B cell (primary cell): ENCODE measurements at regions not wholly inside any gene's neighbourhood (a gene's known extent, or its start where the extent isn't known, plus 50 kb on each side); places are given as distances from the start of the nearest gene placed in this dataset.

Experiments
- ATAC-seq: fragments of 200-7000 bp; cut with Tn5 transposase; one replicate; pipeline ENCODE4 v1.10.0; 2021; ENCODE audit warnings: low read depth, mild to moderate bottlenecking, moderate number of reproducible peaks, moderate library complexity
- CTCF ChIA-PET: fragments of 350-600 bp; sonication (Branson Sonifier 250); formaldehyde crosslinking; loops from one replicate; lab custom pipeline; 2021; ENCODE audit warnings: antibody characterized with exemption, inconsistent platforms; lab: Charles Lee
- POLR2A ChIA-PET: fragments of 350-600 bp; sonication (Branson Sonifier 250); formaldehyde crosslinking; loops from one replicate; lab custom pipeline; 2021; ENCODE audit warnings: antibody characterized with exemption; lab: Charles Lee
- DNase-seq: peaks from one replicate; pipeline ENCODE4 v3.0.0; 2013
- H2AFZ ChIP-seq: 2 replicates; pipeline ENCODE4 v1.6.1; 2012; ENCODE audit warnings: mild to moderate bottlenecking, low read depth, low read length; ENCODE audit not compliant: insufficient read depth, poor library complexity, severe bottlenecking
- H3K27ac ChIP-seq, 2 donors: 1 replicate in 1 of 2; 2 replicates in 1 of 2; pipeline ENCODE4 v1.5.1; 2012 to 2013; ENCODE audit warnings: low read length in 2 of 2, mild to moderate bottlenecking in 2 of 2, moderate library complexity in 1 of 2
- H3K27me3 ChIP-seq, 4 experiments: fragments of 200-600 bp in 1 of 4; sonication (generic) in 1 of 4; replicated peaks in 1 of 4; 1 replicate in 2 of 4; 2 replicates in 2 of 4; pipeline versions ENCODE4 v1.6.1 to v1.7.0; 2013 to 2016; ENCODE audit warnings: low read length in 3 of 4, mild to moderate bottlenecking in 2 of 4, mixed read lengths in 1 of 4, moderate library complexity in 1 of 4; ENCODE audit not compliant: insufficient read depth in 4 of 4, control insufficient read depth in 3 of 4; ENCODE audit errors: control extremely low read depth in 1 of 4
- H3K36me3 ChIP-seq, 2 experiments: replicated peaks in 1 of 2; 1 replicate in 1 of 2; 2 replicates in 1 of 2; pipeline versions ENCODE4 v1.6.1 to v1.7.1; 2013; ENCODE audit warnings: low read length in 1 of 2; ENCODE audit not compliant: insufficient read depth in 2 of 2, control insufficient read depth in 1 of 2; ENCODE audit errors: control extremely low read depth in 1 of 2, extremely low read depth in 1 of 2
- H3K4me1 ChIP-seq, 2 donors: fragments of 200-600 bp in 1 of 2; sonication (generic) in 1 of 2; 1 replicate in 1 of 2; 2 replicates in 1 of 2; pipeline versions ENCODE4 v1.5.1 to v1.6.1; 2013 to 2017; ENCODE audit warnings: low read length in 2 of 2; ENCODE audit not compliant: control insufficient read depth in 2 of 2, insufficient read depth in 2 of 2
- H3K4me2 ChIP-seq: replicated peaks from 2 replicates; pipeline ENCODE3; 2012; ENCODE audit warnings: mild to moderate bottlenecking, low read depth, low read length; ENCODE audit not compliant: poor library complexity, severe bottlenecking
- H3K4me3 ChIP-seq, 5 experiments: fragments of 200-600 bp in 1 of 5; sonication (generic) in 1 of 5; 1 replicate in 3 of 5; 2 replicates in 2 of 5; pipeline versions ENCODE4 v1.5.1 to v1.7.0; 2011 to 2016; ENCODE audit warnings: low read length in 4 of 5, mild to moderate bottlenecking in 4 of 5, low read depth in 2 of 5, control low read depth in 1 of 5, moderate library complexity in 1 of 5; ENCODE audit not compliant: insufficient read depth in 1 of 5; ENCODE audit errors: control extremely low read depth in 1 of 5, extremely low read depth in 1 of 5
- H3K79me2 ChIP-seq: fragments of 200-600 bp; sonication (generic); one replicate; pipeline ENCODE4 v1.6.0; 2016; ENCODE audit warnings: low read length; ENCODE audit not compliant: control insufficient read depth, insufficient read depth
- H3K9ac ChIP-seq: fragments of 200-600 bp; sonication (generic); 2 replicates; pipeline ENCODE4 v1.6.1; 2017; ENCODE audit warnings: mild to moderate bottlenecking, low read length, moderate library complexity
- H3K9me3 ChIP-seq, 3 donors: one replicate each; pipeline versions ENCODE4 v1.6.1 to v1.7.1; 2013; ENCODE audit warnings: low read length in 2 of 3; ENCODE audit not compliant: control insufficient read depth in 2 of 3, insufficient read depth in 1 of 3; ENCODE audit errors: control extremely low read depth in 1 of 3
- H4K20me1 ChIP-seq: 2 replicates; pipeline ENCODE4 v1.6.0; 2012; ENCODE audit warnings: mild to moderate bottlenecking, low read length; ENCODE audit not compliant: insufficient read depth, control insufficient read depth, poor library complexity, severe bottlenecking
- H3K27ac Mint-ChIP-seq: one replicate; pipeline ENCODE4 v1.8.0; 2021; ENCODE audit warnings: mixed read lengths
- H3K27me3 Mint-ChIP-seq: one replicate; pipeline ENCODE4 v1.8.0; 2021; ENCODE audit warnings: mixed read lengths
- H3K4me1 Mint-ChIP-seq: one replicate; pipeline ENCODE4 v1.8.0; 2021; ENCODE audit warnings: mixed read lengths
- H3K4me3 Mint-ChIP-seq: one replicate; pipeline ENCODE4 v1.8.0; 2021; ENCODE audit warnings: mixed read lengths
- H3K9me3 Mint-ChIP-seq: one replicate; pipeline ENCODE4 v1.8.0; 2022; ENCODE audit warnings: mixed read lengths; ENCODE audit not compliant: insufficient read depth
- EZH2 ChIP-seq: IDR thresholded peaks from 2 replicates; pipeline ENCODE4 v1.6.1; 2012; ENCODE audit warnings: borderline replicate concordance, low read depth, mild to moderate bottlenecking, moderate library complexity, low read length; ENCODE audit not compliant: insufficient read depth, poor library complexity, severe bottlenecking
- WGBS: methylation state at CpG from one replicate; pipeline ENCODE4 v1.1.5; 2013; ENCODE audit warnings: missing lambda C conversion rate; ENCODE audit not compliant: insufficient coverage; 5-methylcytosine and 5-hydroxymethylcytosine counted together
- intact Hi-C: fragments of 100-400 bp; cut with micrococcal nuclease; formaldehyde crosslinking; loops from one replicate; pipeline ENCODE4 v1.10.0; 2022
- TF ChIP-seq, protein P1 (sequence below): fragments of 200-600 bp; IDR thresholded peaks from one replicate; pipeline ENCODE4 v1.8.0; 2022; ENCODE audit warnings: antibody characterized with exemption, mild to moderate bottlenecking

DNA sequence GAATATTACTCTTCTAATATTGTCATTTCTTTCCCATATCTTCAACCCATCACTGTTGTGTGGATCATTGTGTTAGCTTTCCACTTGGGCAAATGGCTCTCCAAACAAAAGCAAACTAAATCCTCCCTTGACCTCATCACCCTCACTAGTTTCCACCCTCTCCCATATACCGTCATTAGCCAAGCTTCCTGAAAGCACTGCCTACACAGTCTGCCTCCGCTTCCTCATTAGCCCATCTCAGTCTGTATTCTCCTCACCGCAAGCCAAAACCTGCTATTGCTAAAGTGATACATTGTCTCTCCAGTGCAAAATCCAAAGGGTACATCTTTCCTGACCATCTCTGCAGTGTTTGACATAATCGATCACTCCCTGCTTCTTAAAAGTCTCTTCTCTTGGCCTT lies 212.6 kb downstream of the CLIC5 start:
- no peaks in the 10 kb centered on the region for H4K20me1 ChIP-seq
- no peaks in the 10 kb centered on the region for H3K36me3 ChIP-seq
- ATAC-seq (no peak), DNase-seq (no peak)
- intact Hi-C loops = no loop called here
- no peak overlapping the region for H2AFZ ChIP-seq
- H3K27ac Mint-ChIP-seq = no peak overlapping the region
- H3K4me3 Mint-ChIP-seq = no peak overlapping the region
- H3K9me3 Mint-ChIP-seq = no peaks in the 10 kb centered on the region
- H3K4me1 ChIP-seq = peaks cover 6 to 16% of the 10 kb centered on the region in 2 donors
- TF ChIP-seq EZH2 = no peak
- TF ChIP-seq, protein P1, sequence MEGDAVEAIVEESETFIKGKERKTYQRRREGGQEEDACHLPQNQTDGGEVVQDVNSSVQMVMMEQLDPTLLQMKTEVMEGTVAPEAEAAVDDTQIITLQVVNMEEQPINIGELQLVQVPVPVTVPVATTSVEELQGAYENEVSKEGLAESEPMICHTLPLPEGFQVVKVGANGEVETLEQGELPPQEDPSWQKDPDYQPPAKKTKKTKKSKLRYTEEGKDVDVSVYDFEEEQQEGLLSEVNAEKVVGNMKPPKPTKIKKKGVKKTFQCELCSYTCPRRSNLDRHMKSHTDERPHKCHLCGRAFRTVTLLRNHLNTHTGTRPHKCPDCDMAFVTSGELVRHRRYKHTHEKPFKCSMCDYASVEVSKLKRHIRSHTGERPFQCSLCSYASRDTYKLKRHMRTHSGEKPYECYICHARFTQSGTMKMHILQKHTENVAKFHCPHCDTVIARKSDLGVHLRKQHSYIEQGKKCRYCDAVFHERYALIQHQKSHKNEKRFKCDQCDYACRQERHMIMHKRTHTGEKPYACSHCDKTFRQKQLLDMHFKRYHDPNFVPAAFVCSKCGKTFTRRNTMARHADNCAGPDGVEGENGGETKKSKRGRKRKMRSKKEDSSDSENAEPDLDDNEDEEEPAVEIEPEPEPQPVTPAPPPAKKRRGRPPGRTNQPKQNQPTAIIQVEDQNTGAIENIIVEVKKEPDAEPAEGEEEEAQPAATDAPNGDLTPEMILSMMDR = no peak
- H3K4me3 ChIP-seq = no peak overlapping the region
- H3K27ac ChIP-seq = no peak overlapping the region
- peaks cover 0 to 3% (median 0%) of the 10 kb centered on the region in 4 experiments for H3K27me3 ChIP-seq
- no peaks in the 10 kb centered on the region for H3K27me3 Mint-ChIP-seq
- POLR2A ChIA-PET = no interaction called here
- CTCF ChIA-PET = no interaction called here
- no peak overlapping the region for H3K4me2 ChIP-seq
- H3K9ac ChIP-seq = no peak overlapping the region
- H3K9me3 ChIP-seq = no peaks in the 10 kb centered on the region
- WGBS = 85% methylated on average over 4 of the region's 4 CpGs
- H3K4me1 Mint-ChIP-seq = peaks cover 2% of the 10 kb centered on the region
- H3K79me2 ChIP-seq = no peaks in the 10 kb centered on the region

DNA sequence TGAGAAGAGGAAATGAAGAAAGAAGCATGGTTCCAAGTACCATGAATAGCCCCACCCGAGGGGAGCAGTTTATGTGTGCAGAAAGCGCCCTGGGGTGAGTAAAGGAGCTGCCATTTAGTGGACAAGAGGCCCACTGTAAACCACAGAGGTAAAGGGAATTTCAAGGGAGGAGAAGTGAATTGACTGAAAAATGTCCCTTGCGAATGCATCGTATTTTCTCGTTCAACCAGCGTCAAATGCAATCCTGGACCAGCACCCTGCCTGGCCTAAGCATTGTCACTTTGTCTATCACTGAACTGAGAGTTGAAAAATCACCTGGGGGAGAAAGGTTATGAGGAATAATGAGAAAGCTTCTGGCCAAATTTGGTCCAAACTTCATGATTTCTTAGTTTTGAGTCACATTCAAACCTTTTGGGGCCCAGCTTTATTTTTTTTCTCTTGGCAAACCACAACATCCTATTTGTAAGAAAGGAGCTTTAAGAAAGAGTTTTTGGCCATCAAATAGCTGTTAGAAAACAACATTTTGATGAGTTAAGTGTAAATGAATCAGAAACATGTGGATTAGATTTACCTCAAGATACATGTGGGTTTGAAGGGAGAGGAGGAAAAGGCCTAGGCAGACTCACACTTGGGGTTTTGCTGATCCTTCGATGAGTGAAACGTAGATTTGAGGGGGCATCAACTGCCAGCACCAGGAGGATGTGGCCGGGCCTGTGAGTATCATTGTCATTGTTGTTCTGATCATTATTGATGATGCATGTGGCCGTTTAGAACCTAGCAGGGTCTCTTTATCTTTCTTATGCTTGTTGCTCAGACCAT lies 214.0 kb downstream of the CLIC5 start:
- H3K4me1 Mint-ChIP-seq = peaks cover 2% of the 10 kb centered on the region
- CTCF ChIA-PET = no interaction called here
- intact Hi-C loops = no loop called here
- Histone ChIP-seq H3K79me2 (no peaks in the 10 kb centered on the region), H3K4me3 (no peak overlapping the region), H3K36me3 (no peaks in the 10 kb centered on the region), H3K9me3 (no peaks in the 10 kb centered on the region), H4K20me1 (no peaks in the 10 kb centered on the region), H3K4me1 (peaks cover 0 to 4% of the 10 kb centered on the region in 2 donors), H3K4me2 (no peak overlapping the region), H3K27ac (no peak overlapping the region), H3K9ac (no peak overlapping the region), H3K27me3 (peaks cover 0 to 3% (median 0%) of the 10 kb centered on the region in 4 experiments), H2AFZ (no peak overlapping the region)
- H3K4me3 Mint-ChIP-seq = no peak overlapping the region
- H3K27me3 Mint-ChIP-seq = no peaks in the 10 kb centered on the region
- DNase-seq = no peak
- ATAC-seq = no peak
- no peak overlapping the region for H3K27ac Mint-ChIP-seq
- TF ChIP-seq EZH2 = no peak
- TF ChIP-seq, protein P1 = no peak
- no peaks in the 10 kb centered on the region for H3K9me3 Mint-ChIP-seq
- POLR2A ChIA-PET = no interaction called here
- 53% methylated on average over 4 of the region's 10 CpGs for WGBS
